OCI-LY7 (cell line): ENCODE measurements at regions not wholly inside any gene's neighbourhood (a gene's known extent, or its start where the extent isn't known, plus 50 kb on each side); places are given as distances from the start of the nearest gene placed in this dataset.
"Not testable (repeated sequence)": the region's sequence is repeated elsewhere in the genome, so short reads cannot be mapped to it uniquely, and the experiment has no call there.

Source experiments
- EZH2phosphoT487 ChIP-seq: fragments of 200-600 bp; sonication (generic); IDR thresholded peaks from 2 replicates; pipeline ENCODE4 v1.6.1; 2018; ENCODE audit warnings: low read depth, borderline replicate concordance, mild to moderate bottlenecking, mixed run types, antibody characterized with exemption, low read length, moderate library complexity, mixed read lengths
- TF ChIP-seq, protein P1 (sequence below): fragments of 200-600 bp; sonication (generic); conservative IDR thresholded peaks from 2 replicates; pipeline ENCODE4 v1.5.1; 2014; ENCODE audit warnings: mild to moderate bottlenecking, antibody characterized with exemption, low read length, moderate library complexity, mixed read lengths

DNA sequence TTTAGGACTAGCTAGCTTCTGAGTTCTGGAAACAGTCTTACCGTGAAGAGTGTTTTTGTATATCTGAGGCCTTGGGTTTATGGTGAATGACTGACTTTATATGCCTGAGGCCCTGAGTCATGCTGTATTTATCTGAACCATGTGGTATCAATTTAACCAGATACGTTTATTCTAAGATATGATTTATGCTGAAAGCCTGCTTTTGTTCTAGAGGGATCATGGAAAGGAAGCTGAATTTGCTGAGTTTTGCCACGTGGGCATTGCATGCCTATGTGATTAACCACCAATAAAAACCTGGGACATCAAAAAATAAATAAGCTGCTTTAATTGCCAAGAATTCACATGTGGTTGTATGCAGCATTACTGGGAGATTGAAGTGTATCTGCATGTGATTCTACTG is 1374.7 kb upstream of the PCDH10 start:
- TF ChIP-seq, protein P1, sequence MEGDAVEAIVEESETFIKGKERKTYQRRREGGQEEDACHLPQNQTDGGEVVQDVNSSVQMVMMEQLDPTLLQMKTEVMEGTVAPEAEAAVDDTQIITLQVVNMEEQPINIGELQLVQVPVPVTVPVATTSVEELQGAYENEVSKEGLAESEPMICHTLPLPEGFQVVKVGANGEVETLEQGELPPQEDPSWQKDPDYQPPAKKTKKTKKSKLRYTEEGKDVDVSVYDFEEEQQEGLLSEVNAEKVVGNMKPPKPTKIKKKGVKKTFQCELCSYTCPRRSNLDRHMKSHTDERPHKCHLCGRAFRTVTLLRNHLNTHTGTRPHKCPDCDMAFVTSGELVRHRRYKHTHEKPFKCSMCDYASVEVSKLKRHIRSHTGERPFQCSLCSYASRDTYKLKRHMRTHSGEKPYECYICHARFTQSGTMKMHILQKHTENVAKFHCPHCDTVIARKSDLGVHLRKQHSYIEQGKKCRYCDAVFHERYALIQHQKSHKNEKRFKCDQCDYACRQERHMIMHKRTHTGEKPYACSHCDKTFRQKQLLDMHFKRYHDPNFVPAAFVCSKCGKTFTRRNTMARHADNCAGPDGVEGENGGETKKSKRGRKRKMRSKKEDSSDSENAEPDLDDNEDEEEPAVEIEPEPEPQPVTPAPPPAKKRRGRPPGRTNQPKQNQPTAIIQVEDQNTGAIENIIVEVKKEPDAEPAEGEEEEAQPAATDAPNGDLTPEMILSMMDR, result not testable (repeated sequence)
- TF ChIP-seq EZH2phosphoT487, result not testable (repeated sequence)
